ENCODE measurements at regions not wholly inside any gene's neighbourhood (a gene's known extent, or its start where the extent isn't known, plus 50 kb on each side); places are given as distances from the start of the nearest gene placed in this dataset.

DNA sequence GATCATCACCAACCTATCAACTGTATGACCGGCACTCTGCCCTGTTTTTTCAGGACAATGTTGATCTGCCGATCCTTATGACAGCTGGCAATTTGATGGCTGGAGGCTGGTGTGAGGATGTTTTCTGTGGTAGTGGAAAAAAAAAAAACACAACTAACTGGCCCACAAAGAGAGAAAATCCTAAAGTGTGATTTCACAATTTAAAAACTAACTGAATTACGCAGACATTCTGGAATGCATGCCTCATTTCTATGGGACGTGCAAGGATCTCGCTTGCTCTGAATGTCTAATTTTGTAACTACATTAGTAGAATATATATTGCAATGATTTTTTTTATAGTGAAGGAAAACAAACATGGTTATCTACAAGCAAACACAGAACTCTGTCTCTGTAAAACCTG is 590.5 kb downstream of the ETS1 start:
- Histone ChIP-seq H3K36me3 (ENCODE audit: insufficient read depth, low read length) (no peaks in the 10 kb centered on the region), H3K9me3 (ENCODE audit: insufficient read depth, low read depth, low read length) (no peaks in the 10 kb centered on the region), H3K4me2 (ENCODE audit: low read depth, low read length, poor library complexity, severe bottlenecking) (no peak overlapping the region), H3F3A (ENCODE audit: low read depth) (no peaks in the 10 kb centered on the region), H3K4me3 (ENCODE audit: low read length, poor library complexity, severe bottlenecking) (no peak overlapping the region), H2AFZ (ENCODE audit: low read length) (no peak overlapping the region), H3K27me3 (ENCODE audit: insufficient read depth, low read length, poor library complexity, severe bottlenecking) (no peaks in the 10 kb centered on the region), H3K9ac (ENCODE audit: low read depth, low read length, poor library complexity, severe bottlenecking) (no peak overlapping the region), H3K9me2 (replicated peaks; ENCODE audit: low read depth, low read length) (no peaks in the 10 kb centered on the region), H3K4me1 (ENCODE audit: insufficient read depth, low read length, poor library complexity, severe bottlenecking) (no peaks in the 10 kb centered on the region), H4K20me1 (ENCODE audit: insufficient read depth, low read length, poor library complexity, severe bottlenecking) (no peaks in the 10 kb centered on the region), H3K79me2 (ENCODE audit: insufficient read depth, low read length) (no peaks in the 10 kb centered on the region)
- no peak for TF ChIP-seq CTCF (conservative IDR thresholded peaks at IDR 0.05; ENCODE audit: low read length)
- no peak for TF ChIP-seq EZH2phosphoT487 (IDR thresholded peaks at IDR 0.05; ENCODE audit: borderline replicate concordance)

- no peaks in the 10 kb centered on the region for H3K79me2 ChIP-seq (ENCODE audit: insufficient read depth, low read length)
- H3K9me3 ChIP-seq (ENCODE audit: insufficient read depth, low read depth, low read length), result no peaks in the 10 kb centered on the region
- no peaks in the 10 kb centered on the region for H3F3A ChIP-seq (ENCODE audit: low read depth)
- no peak for TF ChIP-seq EZH2phosphoT487 (IDR thresholded peaks at IDR 0.05; ENCODE audit: borderline replicate concordance)
- TF ChIP-seq CTCF (conservative IDR thresholded peaks at IDR 0.05; ENCODE audit: low read length), result no peak
- no peaks in the 10 kb centered on the region for H3K27me3 ChIP-seq (ENCODE audit: insufficient read depth, low read length, poor library complexity, severe bottlenecking)
- no peak overlapping the region for H3K9ac ChIP-seq (ENCODE audit: low read depth, low read length, poor library complexity, severe bottlenecking)
- no peaks in the 10 kb centered on the region for H3K36me3 ChIP-seq (ENCODE audit: insufficient read depth, low read length)
- no peaks in the 10 kb centered on the region for H3K9me2 ChIP-seq (replicated peaks; ENCODE audit: low read depth, low read length)
- H4K20me1 ChIP-seq (ENCODE audit: insufficient read depth, low read length, poor library complexity, severe bottlenecking), result no peaks in the 10 kb centered on the region
- H2AFZ ChIP-seq (ENCODE audit: low read length), result no peak overlapping the region
- no peaks in the 10 kb centered on the region for H3K4me1 ChIP-seq (ENCODE audit: insufficient read depth, low read length, poor library complexity, severe bottlenecking)
- H3K4me3 ChIP-seq (ENCODE audit: low read length, poor library complexity, severe bottlenecking), result no peak overlapping the region
- no peak overlapping the region for H3K4me2 ChIP-seq (ENCODE audit: low read depth, low read length, poor library complexity, severe bottlenecking)
These were observed 591.4 kb downstream of the ETS1 start for GRCh38 chr11:127995921-127996320.

DNA sequence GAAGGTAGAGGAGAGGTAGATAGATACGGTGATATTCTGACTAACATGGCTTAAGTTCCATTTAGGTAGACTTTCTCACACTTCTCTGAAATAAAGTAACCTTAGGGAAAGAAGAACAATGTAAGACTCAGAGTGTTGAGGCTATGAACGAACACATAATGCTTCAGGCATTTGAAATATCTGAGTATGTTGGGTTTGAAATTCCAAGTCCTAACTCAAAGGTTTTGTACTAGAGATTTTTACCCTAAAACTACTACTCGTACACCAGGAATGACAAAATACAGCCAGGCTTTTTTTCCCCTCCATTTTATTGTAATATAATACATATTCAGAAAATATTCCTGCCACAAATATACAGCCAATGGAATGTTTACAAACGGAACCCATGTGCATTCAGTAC is 592.6 kb downstream of the ETS1 start:
- H3K27me3 ChIP-seq (ENCODE audit: insufficient read depth, low read length, poor library complexity, severe bottlenecking), result no peaks in the 10 kb centered on the region
- H3K9me3 ChIP-seq (ENCODE audit: insufficient read depth, low read depth, low read length), result no peaks in the 10 kb centered on the region
- no peaks in the 10 kb centered on the region for H3K36me3 ChIP-seq (ENCODE audit: insufficient read depth, low read length)
- H3K4me1 ChIP-seq (ENCODE audit: insufficient read depth, low read length, poor library complexity, severe bottlenecking), result no peaks in the 10 kb centered on the region
- no peaks in the 10 kb centered on the region for H3K9me2 ChIP-seq (replicated peaks; ENCODE audit: low read depth, low read length)
- no peak overlapping the region for H3K4me2 ChIP-seq (ENCODE audit: low read depth, low read length, poor library complexity, severe bottlenecking)
- H3K9ac ChIP-seq (ENCODE audit: low read depth, low read length, poor library complexity, severe bottlenecking), result no peak overlapping the region
- H3K79me2 ChIP-seq (ENCODE audit: insufficient read depth, low read length), result no peaks in the 10 kb centered on the region
- no peak overlapping the region for H2AFZ ChIP-seq (ENCODE audit: low read length)
- no peak overlapping the region for H3K4me3 ChIP-seq (ENCODE audit: low read length, poor library complexity, severe bottlenecking)
- TF ChIP-seq EZH2phosphoT487 (IDR thresholded peaks at IDR 0.05; ENCODE audit: borderline replicate concordance) (no peak), CTCF (conservative IDR thresholded peaks at IDR 0.05; ENCODE audit: low read length) (no peak)
- H4K20me1 ChIP-seq (ENCODE audit: insufficient read depth, low read length, poor library complexity, severe bottlenecking), result no peaks in the 10 kb centered on the region
- no peaks in the 10 kb centered on the region for H3F3A ChIP-seq (ENCODE audit: low read depth)
